H9 (cell line): ENCODE measurements at regions not wholly inside any gene's neighbourhood (a gene's known extent, or its start where the extent isn't known, plus 50 kb on each side); places are given as distances from the start of the nearest gene placed in this dataset.

Experiments
- DNase-seq: peaks from one replicate; pipeline ENCODE4 v3.0.0-alpha.2; 2017
- H2AFZ ChIP-seq: one replicate; pipeline ENCODE4 v1.6.1; 2013; ENCODE audit warnings: mild to moderate bottlenecking, low read length, control low read depth, moderate library complexity
- H2AK5ac ChIP-seq: 2 replicates; pipeline ENCODE4 v1.6.1; 2013; ENCODE audit warnings: low read length, control low read depth, mixed read lengths; ENCODE audit not compliant: insufficient read length
- H2BK120ac ChIP-seq: one replicate; pipeline ENCODE4 v1.6.1; 2013; ENCODE audit warnings: low read depth, mild to moderate bottlenecking, low read length, control low read depth, inconsistent platforms; ENCODE audit not compliant: poor library complexity, severe bottlenecking
- H2BK12ac ChIP-seq: 2 replicates; pipeline ENCODE4 v1.6.1; 2013; ENCODE audit warnings: low read length, control low read depth, mixed read lengths, low read depth; ENCODE audit not compliant: insufficient read length
- H2BK15ac ChIP-seq: 2 replicates; pipeline ENCODE4 v1.6.1; 2013; ENCODE audit warnings: low read depth, low read length, control low read depth
- H2BK20ac ChIP-seq: one replicate; pipeline ENCODE4 v1.6.1; 2013; ENCODE audit warnings: low read depth, mild to moderate bottlenecking, low read length, control low read depth, inconsistent platforms; ENCODE audit not compliant: poor library complexity, severe bottlenecking
- H2BK5ac ChIP-seq: 2 replicates; pipeline ENCODE4 v1.6.1; 2013; ENCODE audit warnings: low read length, control low read depth, mixed read lengths; ENCODE audit not compliant: insufficient read length
- H3K14ac ChIP-seq: 2 replicates; pipeline ENCODE4 v1.6.1; 2013; ENCODE audit warnings: low read length, control low read depth; ENCODE audit not compliant: insufficient read depth
- H3K18ac ChIP-seq: 2 replicates; pipeline ENCODE4 v1.6.1; 2013; ENCODE audit warnings: low read depth, mild to moderate bottlenecking, mixed read lengths, low read length, control low read depth; ENCODE audit not compliant: insufficient read length
- H3K23ac ChIP-seq: 2 replicates; pipeline ENCODE4 v1.6.1; 2013; ENCODE audit warnings: low read length, control low read depth, mixed read lengths, low read depth; ENCODE audit not compliant: insufficient read length
- H3K23me2 ChIP-seq: 2 replicates; pipeline ENCODE4 v1.6.1; 2013; ENCODE audit warnings: low read depth, mild to moderate bottlenecking, mixed read lengths, low read length, control low read depth; ENCODE audit not compliant: insufficient read length, poor library complexity, severe bottlenecking
- H3K27ac ChIP-seq: 2 replicates; pipeline ENCODE4 v1.5.1; 2013; ENCODE audit warnings: low read length, control low read depth, mixed read lengths, low read depth; ENCODE audit not compliant: insufficient read length
- H3K27me3 ChIP-seq: 2 replicates; pipeline ENCODE4 v1.6.1; 2013; ENCODE audit warnings: low read length, control low read depth, inconsistent platforms; ENCODE audit not compliant: insufficient read depth
- H3K4ac ChIP-seq: 2 replicates; pipeline ENCODE4 v1.6.1; 2013; ENCODE audit warnings: low read depth, mild to moderate bottlenecking, control low read depth, inconsistent platforms, low read length, moderate library complexity
- H3K4me1 ChIP-seq: 2 replicates; pipeline ENCODE4 v1.6.1; 2013; ENCODE audit warnings: low read length, control low read depth, inconsistent platforms; ENCODE audit not compliant: insufficient read depth
- H3K4me2 ChIP-seq: 2 replicates; pipeline ENCODE4 v1.6.1; 2013; ENCODE audit warnings: low read length, control low read depth, mixed read lengths; ENCODE audit not compliant: insufficient read length, insufficient read depth
- H3K56ac ChIP-seq: 2 replicates; pipeline ENCODE4 v1.6.1; 2013; ENCODE audit warnings: low read depth, mild to moderate bottlenecking, mixed read lengths, low read length, control low read depth; ENCODE audit not compliant: insufficient read length
- H3K79me1 ChIP-seq: 2 replicates; pipeline ENCODE4 v1.6.1; 2013; ENCODE audit warnings: low read depth, mild to moderate bottlenecking, moderate library complexity, low read length, control low read depth, inconsistent platforms; ENCODE audit not compliant: insufficient read depth, poor library complexity, severe bottlenecking
- H3K79me2 ChIP-seq: 2 replicates; pipeline ENCODE4 v1.6.1; 2013; ENCODE audit warnings: low read length, control low read depth, inconsistent platforms; ENCODE audit not compliant: insufficient read depth
- H3K9ac ChIP-seq: 2 replicates; pipeline ENCODE4 v1.6.1; 2013; ENCODE audit warnings: low read length, control low read depth, mixed read lengths; ENCODE audit not compliant: insufficient read length; ENCODE audit errors: extremely low read depth
- H3K9me3 ChIP-seq: one replicate; pipeline ENCODE4 v1.6.1; 2013; ENCODE audit warnings: low read depth, low read length, inconsistent platforms; ENCODE audit not compliant: control insufficient read depth
- H3T11ph ChIP-seq: one replicate; pipeline ENCODE4 v1.6.1; 2013; ENCODE audit warnings: mild to moderate bottlenecking, low read length, control low read depth, inconsistent platforms
- H4K20me1 ChIP-seq: one replicate; pipeline ENCODE4 v1.6.1; 2013; ENCODE audit not compliant: control insufficient read depth, insufficient read length, insufficient read depth
- H4K5ac ChIP-seq: 2 replicates; pipeline ENCODE4 v1.6.1; 2013; ENCODE audit warnings: low read depth, mild to moderate bottlenecking, mixed read lengths, low read length, control low read depth; ENCODE audit not compliant: insufficient read length
- H4K8ac ChIP-seq: replicated peaks from 2 replicates; pipeline ENCODE4 v1.6.1; 2013; ENCODE audit warnings: low read length, control low read depth, mixed read lengths, low read depth; ENCODE audit not compliant: insufficient read length
- H4K91ac ChIP-seq: 2 replicates; pipeline ENCODE4 v1.6.1; 2013; ENCODE audit warnings: low read depth, mild to moderate bottlenecking, moderate library complexity, mixed read lengths, low read length, control low read depth; ENCODE audit not compliant: insufficient read length
- H3K27ac Mint-ChIP-seq, 3 experiments: 2 replicates in 2 of 3; 3 replicates in 1 of 3; pipeline ENCODE4 v1.8.0; 2020 to 2021; ENCODE audit warnings: mixed read lengths in 3 of 3, mild to moderate bottlenecking in 1 of 3, moderate library complexity in 1 of 3
- H3K27me3 Mint-ChIP-seq: 2 replicates; pipeline ENCODE4 v1.8.0; 2021; ENCODE audit warnings: low read depth, mild to moderate bottlenecking, moderate library complexity, mixed read lengths
- H3K36me3 Mint-ChIP-seq, 3 experiments: 2 replicates in 2 of 3; 3 replicates in 1 of 3; pipeline ENCODE4 v1.8.0; 2020 to 2021; ENCODE audit warnings: low read depth in 3 of 3, mixed read lengths in 3 of 3; ENCODE audit not compliant: insufficient read depth in 1 of 3
- H3K4me1 Mint-ChIP-seq, 2 experiments: 2 replicates each; pipeline ENCODE4 v1.8.0; 2020; ENCODE audit warnings: mixed read lengths in 2 of 2
- H3K4me3 Mint-ChIP-seq, 2 experiments: 2 replicates in 1 of 2; 3 replicates in 1 of 2; pipeline ENCODE4 v1.8.0; 2020 to 2021; ENCODE audit warnings: mild to moderate bottlenecking in 2 of 2, mixed read lengths in 2 of 2, moderate library complexity in 1 of 2
- H3K9me3 Mint-ChIP-seq, 2 experiments: 2 replicates in 1 of 2; 3 replicates in 1 of 2; pipeline ENCODE4 v1.8.0; 2020; ENCODE audit warnings: mild to moderate bottlenecking in 2 of 2, mixed read lengths in 2 of 2, moderate library complexity in 1 of 2
- CTCF ChIP-seq: fragments of 200-600 bp; sonication (generic); conservative IDR thresholded peaks from 3 replicates; pipeline ENCODE4 v1.8.0; 2021; ENCODE audit warnings: antibody characterized with exemption, mild to moderate bottlenecking
- WGBS: extraction: QIAGEN DNeasy Blood & Tissue Kit; methylation state at CpG from one replicate; pipeline ENCODE4 v1.1.7; 2013; ENCODE audit warnings: missing lambda C conversion rate, low lambda C conversion rate, mixed read lengths; ENCODE audit not compliant: insufficient read length; ENCODE audit errors: extremely low coverage; 5-methylcytosine and 5-hydroxymethylcytosine counted together

GRCh38 chr4:17082186-17082585, 183.7 kb upstream of the LDB2 start:
- H2AFZ ChIP-seq = no peak overlapping the region
- no peak overlapping the region for H3T11ph ChIP-seq
- no peak overlapping the region for H2BK5ac ChIP-seq
- peak overlapping the region; percentile 62; the same call in 1 of the 2 replicates for H2BK15ac ChIP-seq
- no peaks in the 10 kb centered on the region for H3K9me3 ChIP-seq
- no peaks in the 10 kb centered on the region for H4K20me1 ChIP-seq
- DNase-seq = no peak
- H3K4ac ChIP-seq = no peak overlapping the region
- no peak overlapping the region for H2BK120ac ChIP-seq
- H4K8ac ChIP-seq = no peak overlapping the region
- H3K56ac ChIP-seq = no peak overlapping the region
- no peak overlapping the region for H3K14ac ChIP-seq
- H3K4me1 ChIP-seq = peaks cover 7% of the 10 kb centered on the region
- Mint-ChIP-seq H3K27me3 (no peaks in the 10 kb centered on the region; the same call in 1 of the 2 replicates), H3K4me3 (no peak overlapping the region), H3K27ac (no peak overlapping the region), H3K36me3 (peaks cover 0 to 4% (median 0%) of the 10 kb centered on the region in 3 experiments; a peak in 2 of 7 replicates), H3K4me1 (peaks cover 6 to 13% of the 10 kb centered on the region in 2 experiments), H3K9me3 (no peaks in the 10 kb centered on the region; a peak in 1 of 5 replicates)
- H3K9ac ChIP-seq = no peak overlapping the region
- H3K27ac ChIP-seq = no peak overlapping the region
- H2BK20ac ChIP-seq = no peak overlapping the region
- no peak overlapping the region for H2AK5ac ChIP-seq
- H2BK12ac ChIP-seq = no peak overlapping the region
- H4K91ac ChIP-seq = no peak overlapping the region
- no peak overlapping the region for H3K18ac ChIP-seq
- no peak overlapping the region for H3K4me2 ChIP-seq
- H3K79me1 ChIP-seq = no peaks in the 10 kb centered on the region
- H3K23me2 ChIP-seq = no peaks in the 10 kb centered on the region
- no peaks in the 10 kb centered on the region for H3K79me2 ChIP-seq
- TF ChIP-seq CTCF = no peak
- no peaks in the 10 kb centered on the region for H3K27me3 ChIP-seq
- no peak overlapping the region for H3K23ac ChIP-seq
- H4K5ac ChIP-seq = no peak overlapping the region
- WGBS = no CpG with 5 or more reads among the region's 4 CpGs
